GM12878 (cell line): ENCODE measurements at regions not wholly inside any gene's neighbourhood (a gene's known extent, or its start where the extent isn't known, plus 50 kb on each side); places are given as distances from the start of the nearest gene placed in this dataset.

ENCODE experiments used
- BHLHE40 ChIP-seq, 2 experiments: fragments of 450-650 bp in 1 of 2; IDR thresholded peaks; 2 replicates each; pipeline ENCODE4 v1.6.1; 2011 to 2017; ENCODE audit warnings: low read depth in 2 of 2, borderline replicate concordance in 1 of 2, improper control_type of control experiment in 1 of 2, low read length in 1 of 2, mild to moderate bottlenecking in 1 of 2
- CREM ChIP-seq: IDR thresholded peaks from 2 replicates; pipeline ENCODE4 v1.6.1; 2014; ENCODE audit warnings: antibody characterized with exemption, low read depth
- CTCF ChIP-seq, 3 experiments: IDR thresholded peaks in 2 of 3; conservative IDR thresholded peaks in 1 of 3; 2 replicates each; pipeline ENCODE4 v1.5.1; 2011; ENCODE audit warnings: low read depth in 3 of 3, low read length in 3 of 3, mild to moderate bottlenecking in 3 of 3, control low read depth in 2 of 3, moderate library complexity in 2 of 3, inconsistent platforms in 1 of 3, mixed read lengths in 1 of 3; ENCODE audit not compliant: control insufficient read depth in 2 of 3, insufficient read depth in 1 of 3; ENCODE audit errors: extremely low read depth in 1 of 3
- EP300 ChIP-seq, 2 experiments: fragments of 150-350 bp in 1 of 2; IDR thresholded peaks; 2 replicates each; pipeline ENCODE4 v1.6.1; 2011 to 2012; ENCODE audit warnings: low read depth in 2 of 2, low read length in 2 of 2, borderline replicate concordance in 1 of 2, improper control_type of control experiment in 1 of 2, inconsistent platforms in 1 of 2; ENCODE audit not compliant: control insufficient read depth in 1 of 2
- HDAC2 ChIP-seq: fragments of 200-600 bp; sonication (generic); IDR thresholded peaks from 2 replicates; pipeline ENCODE4 v1.6.1; 2017
- MXI1 ChIP-seq: fragments of 150-350 bp; IDR thresholded peaks from 2 replicates; pipeline ENCODE4 v1.6.1; 2011; ENCODE audit warnings: low read depth, mild to moderate bottlenecking, inconsistent platforms, low read length, improper control_type of control experiment
- MYC ChIP-seq: IDR thresholded peaks from 2 replicates; pipeline ENCODE4 v1.6.1; 2011; ENCODE audit warnings: mild to moderate bottlenecking, low read length, moderate library complexity, inconsistent platforms; ENCODE audit not compliant: insufficient read depth, insufficient replicate concordance, insufficient read length, severe bottlenecking
- NR2F1 ChIP-seq: fragments of 450-650 bp; conservative IDR thresholded peaks from 2 replicates; pipeline ENCODE4 v1.6.1; 2017; ENCODE audit warnings: mild to moderate bottlenecking
- POLR2AphosphoS5 ChIP-seq: IDR thresholded peaks from 2 replicates; pipeline ENCODE4 v1.6.1; 2011; ENCODE audit warnings: mild to moderate bottlenecking, low read length, inconsistent platforms
- RCOR1 ChIP-seq: conservative IDR thresholded peaks from 2 replicates; pipeline ENCODE4 v1.6.1; 2012; ENCODE audit warnings: low read depth, low read length, improper control_type of control experiment
- ZNF274 ChIP-seq: IDR thresholded peaks from one replicate; pipeline ENCODE4 v1.8.0; 2011; ENCODE audit not compliant: insufficient read length, insufficient read depth
- TF ChIP-seq, protein P1 (sequence below): IDR thresholded peaks from 2 replicates; pipeline ENCODE4 v1.6.1; 2012; ENCODE audit warnings: low read depth, low read length, improper control_type of control experiment
- TF ChIP-seq, protein P2 (sequence below): fragments of 450-650 bp; formaldehyde crosslinking; IDR thresholded peaks from 2 replicates; pipeline ENCODE4 v1.5.0; 2022; ENCODE audit warnings: mild to moderate bottlenecking, missing genetic modification characterization

GRCh38 chr2:145399131-145399530 is 879.2 kb upstream of the ZEB2 start:
- TF ChIP-seq HDAC2 (no peak), CTCF (IDR thresholded peaks at IDR 0.05 in 2 of 3, conservative IDR thresholded peaks at IDR 0.05 in 1 of 3; ENCODE audit: control insufficient read depth in 2 of 3, extremely low read depth in 1 of 3, insufficient read depth in 1 of 3, low read depth in 3 of 3, low read length in 3 of 3) (no peak), ZNF274 (no peak), RCOR1 (no peak), MYC (no peak), NR2F1 (no peak), CREM (no peak), EP300 (IDR thresholded peaks at IDR 0.05; ENCODE audit: borderline replicate concordance in 1 of 2, control insufficient read depth in 1 of 2, low read depth in 2 of 2, low read length in 2 of 2) (no peak), MXI1 (no peak), POLR2AphosphoS5 (no peak), BHLHE40 (IDR thresholded peaks at IDR 0.05; ENCODE audit: borderline replicate concordance in 1 of 2, low read depth in 2 of 2, low read length in 1 of 2) (no peak)
- TF ChIP-seq, protein P1, sequence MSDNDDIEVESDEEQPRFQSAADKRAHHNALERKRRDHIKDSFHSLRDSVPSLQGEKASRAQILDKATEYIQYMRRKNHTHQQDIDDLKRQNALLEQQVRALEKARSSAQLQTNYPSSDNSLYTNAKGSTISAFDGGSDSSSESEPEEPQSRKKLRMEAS, result no peak
- TF ChIP-seq, protein P2, sequence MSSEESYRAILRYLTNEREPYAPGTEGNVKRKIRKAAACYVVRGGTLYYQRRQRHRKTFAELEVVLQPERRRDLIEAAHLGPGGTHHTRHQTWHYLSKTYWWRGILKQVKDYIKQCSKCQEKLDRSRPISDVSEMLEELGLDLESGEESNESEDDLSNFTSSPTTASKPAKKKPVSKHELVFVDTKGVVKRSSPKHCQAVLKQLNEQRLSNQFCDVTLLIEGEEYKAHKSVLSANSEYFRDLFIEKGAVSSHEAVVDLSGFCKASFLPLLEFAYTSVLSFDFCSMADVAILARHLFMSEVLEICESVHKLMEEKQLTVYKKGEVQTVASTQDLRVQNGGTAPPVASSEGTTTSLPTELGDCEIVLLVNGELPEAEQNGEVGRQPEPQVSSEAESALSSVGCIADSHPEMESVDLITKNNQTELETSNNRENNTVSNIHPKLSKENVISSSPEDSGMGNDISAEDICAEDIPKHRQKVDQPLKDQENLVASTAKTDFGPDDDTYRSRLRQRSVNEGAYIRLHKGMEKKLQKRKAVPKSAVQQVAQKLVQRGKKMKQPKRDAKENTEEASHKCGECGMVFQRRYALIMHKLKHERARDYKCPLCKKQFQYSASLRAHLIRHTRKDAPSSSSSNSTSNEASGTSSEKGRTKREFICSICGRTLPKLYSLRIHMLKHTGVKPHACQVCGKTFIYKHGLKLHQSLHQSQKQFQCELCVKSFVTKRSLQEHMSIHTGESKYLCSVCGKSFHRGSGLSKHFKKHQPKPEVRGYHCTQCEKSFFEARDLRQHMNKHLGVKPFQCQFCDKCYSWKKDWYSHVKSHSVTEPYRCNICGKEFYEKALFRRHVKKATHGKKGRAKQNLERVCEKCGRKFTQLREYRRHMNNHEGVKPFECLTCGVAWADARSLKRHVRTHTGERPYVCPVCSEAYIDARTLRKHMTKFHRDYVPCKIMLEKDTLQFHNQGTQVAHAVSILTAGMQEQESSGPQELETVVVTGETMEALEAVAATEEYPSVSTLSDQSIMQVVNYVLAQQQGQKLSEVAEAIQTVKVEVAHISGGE, result no peak
